WTC11 (cell line): ENCODE measurements at regions not wholly inside any gene's neighbourhood (a gene's known extent, or its start where the extent isn't known, plus 50 kb on each side); places are given as distances from the start of the nearest gene placed in this dataset.

Experiments used
- ATAC-seq: fragments of 200-7000 bp; cut with Tn5 transposase; 2 replicates; pipeline ENCODE4 v1.10.0; 2021; ENCODE audit warnings: mild to moderate bottlenecking, moderate library complexity
- CTCF ChIA-PET: fragments of 300-600 bp; sonication (Branson Sonifier 250); formaldehyde crosslinking; loops from one replicate; lab custom pipeline; 2021; ENCODE audit warnings: antibody characterized with exemption; lab: Charles Lee
- POLR2A ChIA-PET: fragments of 350-600 bp; sonication (Branson Sonifier 250); formaldehyde crosslinking; loops from one replicate; lab custom pipeline; 2021; ENCODE audit warnings: antibody characterized with exemption; lab: Charles Lee
- DNase-seq: peaks from one replicate; pipeline ENCODE4 v3.0.0; 2021; ENCODE audit warnings: low spot score
- H3K27ac Mint-ChIP-seq: 2 replicates; pipeline ENCODE4 v1.8.0; 2021; ENCODE audit warnings: mixed read lengths
- H3K27me3 Mint-ChIP-seq: 2 replicates; pipeline ENCODE4 v1.8.0; 2021; ENCODE audit warnings: low read depth, mild to moderate bottlenecking, moderate library complexity, mixed read lengths
- H3K36me3 Mint-ChIP-seq: 2 replicates; pipeline ENCODE4 v1.8.0; 2021; ENCODE audit warnings: mixed read lengths
- H3K4me1 Mint-ChIP-seq: 2 replicates; pipeline ENCODE4 v1.8.0; 2022; ENCODE audit warnings: mixed read lengths
- H3K4me3 Mint-ChIP-seq: 2 replicates; pipeline ENCODE4 v1.8.0; 2021; ENCODE audit warnings: mild to moderate bottlenecking, moderate library complexity, mixed read lengths
- H3K9me3 Mint-ChIP-seq: 2 replicates; pipeline ENCODE4 v1.8.0; 2021; ENCODE audit warnings: mixed read lengths
- ATF3 ChIP-seq: sonication (generic); formaldehyde crosslinking; conservative IDR thresholded peaks from 2 replicates; pipeline ENCODE4 v1.8.1; 2022; ENCODE audit warnings: mild to moderate bottlenecking, missing genetic modification reagents
- ATF6 ChIP-seq: sonication (generic); formaldehyde crosslinking; IDR thresholded peaks from 2 replicates; pipeline ENCODE4 v1.8.1; 2023; ENCODE audit warnings: mild to moderate bottlenecking, missing genetic modification reagents
- ELF4 ChIP-seq: sonication (generic); formaldehyde crosslinking; IDR thresholded peaks from 2 replicates; pipeline ENCODE4 v1.8.1; 2022; ENCODE audit warnings: low read depth, mild to moderate bottlenecking, moderate library complexity, missing genetic modification reagents
- EMX1 ChIP-seq: fragments of 250-450 bp; sonication (Bioruptor Pico); IDR thresholded peaks from 2 replicates; pipeline ENCODE4 v1.8.0; 2021; ENCODE audit warnings: mild to moderate bottlenecking
- ETV6 ChIP-seq: sonication (generic); formaldehyde crosslinking; IDR thresholded peaks from 2 replicates; pipeline ENCODE4 v1.8.1; 2022; ENCODE audit warnings: mild to moderate bottlenecking, missing genetic modification reagents
- FOXP4 ChIP-seq: sonication (generic); formaldehyde crosslinking; IDR thresholded peaks from 2 replicates; pipeline ENCODE4 v1.8.0; 2022; ENCODE audit warnings: mild to moderate bottlenecking, missing genetic modification reagents
- GABPB1 ChIP-seq: sonication (generic); formaldehyde crosslinking; IDR thresholded peaks from 2 replicates; pipeline ENCODE4 v1.8.1; 2023; ENCODE audit warnings: mild to moderate bottlenecking, missing genetic modification reagents
- GTF2I ChIP-seq: fragments of 250-450 bp; sonication (Bioruptor Pico); conservative IDR thresholded peaks from 2 replicates; pipeline ENCODE4 v1.4.0; 2021; ENCODE audit warnings: mild to moderate bottlenecking
- JUN ChIP-seq: sonication (generic); formaldehyde crosslinking; IDR thresholded peaks from 2 replicates; pipeline ENCODE4 v1.8.0; 2023; ENCODE audit warnings: mild to moderate bottlenecking, missing genetic modification reagents
- MLX ChIP-seq: sonication (generic); formaldehyde crosslinking; IDR thresholded peaks from 2 replicates; pipeline ENCODE4 v1.8.1; 2023; ENCODE audit warnings: mild to moderate bottlenecking, missing genetic modification reagents, moderate library complexity
- OVOL2 ChIP-seq: fragments of 250-450 bp; sonication (Bioruptor Pico); IDR thresholded peaks from 2 replicates; pipeline ENCODE4 v1.9.0; 2021; ENCODE audit warnings: mild to moderate bottlenecking, borderline replicate concordance
- PREB ChIP-seq: sonication (generic); formaldehyde crosslinking; IDR thresholded peaks from 2 replicates; pipeline ENCODE4 v1.8.1; 2022; ENCODE audit warnings: mild to moderate bottlenecking, missing genetic modification reagents, moderate library complexity, borderline replicate concordance
- SOX15 ChIP-seq: fragments of 250-450 bp; sonication (Bioruptor Pico); IDR thresholded peaks from 2 replicates; pipeline ENCODE4 v1.9.0; 2021; ENCODE audit warnings: mild to moderate bottlenecking
- SP1 ChIP-seq: sonication (generic); formaldehyde crosslinking; conservative IDR thresholded peaks from 2 replicates; pipeline ENCODE4 v1.8.1; 2022; ENCODE audit warnings: missing genetic modification reagents
- TEAD4 ChIP-seq: sonication (generic); formaldehyde crosslinking; IDR thresholded peaks from 2 replicates; pipeline ENCODE4 v1.8.0; 2022; ENCODE audit warnings: mild to moderate bottlenecking, missing genetic modification reagents
- TP53 ChIP-seq: sonication (generic); formaldehyde crosslinking; IDR thresholded peaks from 2 replicates; pipeline ENCODE4 v1.8.1; 2023; ENCODE audit warnings: mild to moderate bottlenecking, missing genetic modification reagents
- ZBTB21 ChIP-seq: sonication (generic); formaldehyde crosslinking; IDR thresholded peaks from 2 replicates; pipeline ENCODE4 v1.8.1; 2023; ENCODE audit warnings: mild to moderate bottlenecking, missing genetic modification reagents, borderline replicate concordance
- ZNF219 ChIP-seq: sonication (generic); formaldehyde crosslinking; IDR thresholded peaks from 2 replicates; pipeline ENCODE4 v1.8.0; 2023; ENCODE audit warnings: missing genetic modification reagents, mild to moderate bottlenecking, borderline replicate concordance
- ZNF396 ChIP-seq: fragments of 250-450 bp; sonication (Bioruptor Pico); IDR thresholded peaks from 2 replicates; pipeline ENCODE4 v1.8.0; 2021; ENCODE audit warnings: mild to moderate bottlenecking, moderate library complexity, borderline replicate concordance
- ZSCAN18 ChIP-seq: fragments of 250-450 bp; sonication (Bioruptor Pico); IDR thresholded peaks from 2 replicates; pipeline ENCODE4 v2.1.2; 2022; ENCODE audit warnings: mild to moderate bottlenecking, moderate library complexity

- no peak for TF ChIP-seq PREB
These were observed 78.9 kb upstream of the MPPED2 start (continued) for GRCh38 chr11:30665067-30665466.

GRCh38 chr11:30653606-30654005, 67.5 kb upstream of the MPPED2 start:
- TF ChIP-seq ZSCAN18 (CRISPR knock-in tag) (no peak), JUN (CRISPR knock-in tag) (no peak), GTF2I (CRISPR knock-in tag) (no peak), ZNF219 (CRISPR knock-in tag) (no peak), ELF4 (CRISPR knock-in tag) (no peak), ATF6 (CRISPR knock-in tag) (no peak), ETV6 (CRISPR knock-in tag) (no peak), ZBTB21 (no peak), TEAD4 (CRISPR knock-in tag) (no peak)
- ATAC-seq (no peak; the same call in 1 of the 2 replicates), DNase-seq (no peak)
- Mint-ChIP-seq H3K36me3 (no peaks in the 10 kb centered on the region), H3K4me1 (no peaks in the 10 kb centered on the region), H3K27ac (no peak overlapping the region), H3K4me3 (no peak overlapping the region), H3K27me3 (no peaks in the 10 kb centered on the region), H3K9me3 (no peaks in the 10 kb centered on the region)
- CTCF ChIA-PET: no interaction called here
- POLR2A ChIA-PET: no interaction called here

- Mint-ChIP-seq H3K4me3 (no peak overlapping the region), H3K36me3 (no peaks in the 10 kb centered on the region), H3K27me3 (no peaks in the 10 kb centered on the region), H3K9me3 (no peaks in the 10 kb centered on the region), H3K4me1 (no peaks in the 10 kb centered on the region), H3K27ac (no peak overlapping the region)
- TF ChIP-seq TP53 (CRISPR knock-in tag) (no peak), ATF3 (CRISPR knock-in tag) (no peak), EMX1 (CRISPR knock-in tag) (no peak), SP1 (no peak), SOX15 (no peak), GABPB1 (CRISPR knock-in tag) (no peak), MLX (CRISPR knock-in tag) (no peak)
- ChIA-PET POLR2A (no interaction called here), CTCF (no interaction called here)
- no peak for DNase-seq
- ATAC-seq: no peak
These were observed 66.6 kb upstream of the MPPED2 start for GRCh38 chr11:30652801-30653200.

- no peaks in the 10 kb centered on the region for H3K36me3 Mint-ChIP-seq
- DNase-seq: no peak
- ChIA-PET CTCF (no interaction called here), POLR2A (no interaction called here)
- TF ChIP-seq OVOL2 (no peak), EMX1 (CRISPR knock-in tag) (no peak), ZNF396 (CRISPR knock-in tag) (no peak), FOXP4 (CRISPR knock-in tag) (no peak), MLX (CRISPR knock-in tag) (no peak)
- H3K27me3 Mint-ChIP-seq: no peaks in the 10 kb centered on the region
- H3K27ac Mint-ChIP-seq: no peak overlapping the region
- ATAC-seq: no peak
- H3K4me3 Mint-ChIP-seq: no peak overlapping the region
- peaks cover 5% of the 10 kb centered on the region; the same call in 1 of the 2 replicates for H3K9me3 Mint-ChIP-seq
- H3K4me1 Mint-ChIP-seq: no peaks in the 10 kb centered on the region
These were observed 64.1 kb upstream of the MPPED2 start for GRCh38 chr11:30650266-30650665.
